ENCODE measurements at regions not wholly inside any gene's neighbourhood (a gene's known extent, or its start where the extent isn't known, plus 50 kb on each side); places are given as distances from the start of the nearest gene placed in this dataset.

- WGBS (ENCODE audit: low lambda C conversion rate): 66% methylated on average over 3 of the region's 3 CpGs
- ATAC-seq: no peak
- H3K4me3 ChIP-seq (replicated peaks in 1 of 3; ENCODE audit: insufficient read depth in 1 of 3, low read depth in 2 of 3, low read length in 3 of 3): no peak overlapping the region
- H4K20me1 ChIP-seq (ENCODE audit: insufficient read depth, low read length): no peaks in the 10 kb centered on the region
- no peak for FAIRE-seq
- no peak overlapping the region for H2AFZ ChIP-seq (ENCODE audit: low read length)
- no peaks in the 10 kb centered on the region; a peak in 1 of 5 replicates for H3K27me3 ChIP-seq (ENCODE audit: control insufficient read depth in 1 of 2, insufficient read depth in 2 of 2, low read length in 2 of 2)
- H3K4me1 ChIP-seq (ENCODE audit: insufficient read depth, low read length): no peaks in the 10 kb centered on the region
- H3K9me3 ChIP-seq (ENCODE audit: low read length): no peaks in the 10 kb centered on the region
- ChIA-PET POLR2A (no interaction called here), CTCF (ENCODE audit: low intra/inter-chr PET ratio, low total read pairs) (no interaction called here)
- H3K36me3 ChIP-seq (replicated peaks in 1 of 2; ENCODE audit: control insufficient read depth in 1 of 2, insufficient read depth in 2 of 2, low read length in 2 of 2): no peaks in the 10 kb centered on the region
- no peaks in the 10 kb centered on the region for H3K79me2 ChIP-seq (ENCODE audit: insufficient read depth, low read length)
- BruUV-seq (replicated peaks): no TSS peak
- no peak overlapping the region for H3K27ac ChIP-seq (ENCODE audit: extremely low read length, insufficient read depth, low read length)
- no peak overlapping the region for H3K9ac ChIP-seq (ENCODE audit: insufficient read depth, low read depth, low read length)
- intact Hi-C loops (cut with micrococcal nuclease; ENCODE audit: unreplicated experiment) (no loop called here), in situ Hi-C loops (cut with HindIII; ENCODE audit: extremely low pct_ligation_motif_present, low pct_unique_long_range_greater_than_20kb) (no loop called here)
- no peak overlapping the region for H3K4me2 ChIP-seq (ENCODE audit: low read depth, low read length)
- no peak for DNase-seq (ENCODE audit: low spot score)
- no peak for TF ChIP-seq GATAD2A (CRISPR knock-in tag; IDR thresholded peaks at IDR 0.05)
- TF ChIP-seq DNMT3B (CRISPR knock-in tag; conservative IDR thresholded peaks at IDR 0.05): no peak
- TF ChIP-seq HOXA9 (CRISPR knock-in tag; IDR thresholded peaks at IDR 0.05; ENCODE audit: borderline replicate concordance): no peak
- TF ChIP-seq CERS6 (CRISPR knock-in tag; IDR thresholded peaks at IDR 0.05): no peak
- TF ChIP-seq ZNF772 (CRISPR knock-in tag; IDR thresholded peaks at IDR 0.05): no peak
- no peak for TF ChIP-seq PRDM15 (CRISPR knock-in tag; IDR thresholded peaks at IDR 0.05)
- TF ChIP-seq TOPORS (CRISPR knock-in tag; IDR thresholded peaks at IDR 0.05): no peak
- no peak for TF ChIP-seq HOXA7 (CRISPR knock-in tag; IDR thresholded peaks at IDR 0.05)
- no peak for TF ChIP-seq PATZ1 (CRISPR knock-in tag; IDR thresholded peaks at IDR 0.05)
- TF ChIP-seq PRDM10 (CRISPR knock-in tag; IDR thresholded peaks at IDR 0.05; ENCODE audit: low read depth): no peak
- no peak for TF ChIP-seq ZNF33A (CRISPR knock-in tag; IDR thresholded peaks at IDR 0.05; ENCODE audit: borderline replicate concordance)
- no peak for TF ChIP-seq ZNF747 (CRISPR knock-in tag; IDR thresholded peaks at IDR 0.05; ENCODE audit: borderline replicate concordance)
- no peak for TF ChIP-seq SRSF4 (IDR thresholded peaks at IDR 0.05; ENCODE audit: low read depth, low read length, poor library complexity, severe bottlenecking)
- TF ChIP-seq BATF2 (CRISPR knock-in tag; IDR thresholded peaks at IDR 0.05): no peak
- TF ChIP-seq CHD2 (IDR thresholded peaks at IDR 0.05; ENCODE audit: low read depth, low read length): no peak
Measured at GRCh38 chr3:177674186-177674585, 476.9 kb upstream of the TBL1XR1 start.
